ENCODE measurements at regions not wholly inside any gene's neighbourhood (a gene's known extent, or its start where the extent isn't known, plus 50 kb on each side); places are given as distances from the start of the nearest gene placed in this dataset.

- Histone ChIP-seq H3K9me3 (no peaks in the 10 kb centered on the region), H3K27me3 (no peaks in the 10 kb centered on the region), H3K27ac (no peak overlapping the region), H3K36me3 (no peaks in the 10 kb centered on the region), H3K4me1 (no peaks in the 10 kb centered on the region), H3K4me3 (no peak overlapping the region)
- no peak for DNase-seq (ENCODE audit: low spot score)
- TF ChIP-seq, protein P1, sequence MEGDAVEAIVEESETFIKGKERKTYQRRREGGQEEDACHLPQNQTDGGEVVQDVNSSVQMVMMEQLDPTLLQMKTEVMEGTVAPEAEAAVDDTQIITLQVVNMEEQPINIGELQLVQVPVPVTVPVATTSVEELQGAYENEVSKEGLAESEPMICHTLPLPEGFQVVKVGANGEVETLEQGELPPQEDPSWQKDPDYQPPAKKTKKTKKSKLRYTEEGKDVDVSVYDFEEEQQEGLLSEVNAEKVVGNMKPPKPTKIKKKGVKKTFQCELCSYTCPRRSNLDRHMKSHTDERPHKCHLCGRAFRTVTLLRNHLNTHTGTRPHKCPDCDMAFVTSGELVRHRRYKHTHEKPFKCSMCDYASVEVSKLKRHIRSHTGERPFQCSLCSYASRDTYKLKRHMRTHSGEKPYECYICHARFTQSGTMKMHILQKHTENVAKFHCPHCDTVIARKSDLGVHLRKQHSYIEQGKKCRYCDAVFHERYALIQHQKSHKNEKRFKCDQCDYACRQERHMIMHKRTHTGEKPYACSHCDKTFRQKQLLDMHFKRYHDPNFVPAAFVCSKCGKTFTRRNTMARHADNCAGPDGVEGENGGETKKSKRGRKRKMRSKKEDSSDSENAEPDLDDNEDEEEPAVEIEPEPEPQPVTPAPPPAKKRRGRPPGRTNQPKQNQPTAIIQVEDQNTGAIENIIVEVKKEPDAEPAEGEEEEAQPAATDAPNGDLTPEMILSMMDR (IDR thresholded peaks at IDR 0.05): no peak
Measured at GRCh38 chr12:90502070-90502469, 452.9 kb downstream of the CCER1 start.

GRCh38 chr12:90501412-90501811, 453.6 kb downstream of the CCER1 start:
- Histone ChIP-seq H3K4me1 (no peaks in the 10 kb centered on the region), H3K4me3 (no peak overlapping the region), H3K27me3 (no peaks in the 10 kb centered on the region), H3K9me3 (no peaks in the 10 kb centered on the region), H3K36me3 (no peaks in the 10 kb centered on the region), H3K27ac (no peak overlapping the region)
- TF ChIP-seq, protein P1 (IDR thresholded peaks at IDR 0.05): no peak
- DNase-seq (ENCODE audit: low spot score): no peak

GRCh38 chr12:90499795-90500194, 455.2 kb downstream of the CCER1 start:
- H3K9me3 ChIP-seq: no peaks in the 10 kb centered on the region
- H3K4me1 ChIP-seq: no peaks in the 10 kb centered on the region
- TF ChIP-seq, protein P1 (IDR thresholded peaks at IDR 0.05): no peak
- no peaks in the 10 kb centered on the region for H3K36me3 ChIP-seq
- no peak overlapping the region for H3K27ac ChIP-seq
- DNase-seq (ENCODE audit: low spot score): no peak
- H3K4me3 ChIP-seq: no peak overlapping the region
- no peaks in the 10 kb centered on the region for H3K27me3 ChIP-seq

- Histone ChIP-seq H3K4me3 (no peak overlapping the region), H3K27ac (no peak overlapping the region), H3K36me3 (no peaks in the 10 kb centered on the region), H3K9me3 (no peaks in the 10 kb centered on the region), H3K4me1 (no peaks in the 10 kb centered on the region), H3K27me3 (no peaks in the 10 kb centered on the region)
- TF ChIP-seq, protein P1 (IDR thresholded peaks at IDR 0.05): no peak
- no peak for DNase-seq (ENCODE audit: low spot score)
Measured at GRCh38 chr12:90497923-90498545, 456.9 kb downstream of the CCER1 start.

GRCh38 chr12:90490355-90490754, 464.6 kb downstream of the CCER1 start:
- H3K4me3 ChIP-seq: no peak overlapping the region
- no peak overlapping the region for H3K27ac ChIP-seq
- H3K36me3 ChIP-seq: no peaks in the 10 kb centered on the region
- H3K27me3 ChIP-seq: no peaks in the 10 kb centered on the region
- DNase-seq (ENCODE audit: low spot score): no peak
- no peaks in the 10 kb centered on the region for H3K4me1 ChIP-seq
- peaks cover 0 to 10% of the 10 kb centered on the region in 2 donors for H3K9me3 ChIP-seq
- TF ChIP-seq, protein P1 (IDR thresholded peaks at IDR 0.05): no peak

- H3K9me3 ChIP-seq: peaks cover 0 to 10% of the 10 kb centered on the region in 2 donors
- H3K36me3 ChIP-seq: no peaks in the 10 kb centered on the region
- DNase-seq (ENCODE audit: low spot score): no peak
- no peak overlapping the region for H3K27ac ChIP-seq
- H3K4me1 ChIP-seq: no peaks in the 10 kb centered on the region
- no peak overlapping the region for H3K4me3 ChIP-seq
- TF ChIP-seq, protein P1 (IDR thresholded peaks at IDR 0.05): no peak
- no peaks in the 10 kb centered on the region for H3K27me3 ChIP-seq
Measured at GRCh38 chr12:90489141-90489540, 465.8 kb downstream of the CCER1 start.

Measured in right atrium auricular region (tissue), 2 donors.